Left lung (tissue), 4 donors: ENCODE measurements at regions not wholly inside any gene's neighbourhood (a gene's known extent, or its start where the extent isn't known, plus 50 kb on each side); places are given as distances from the start of the nearest gene placed in this dataset.

Experiments
- ATAC-seq: fragments of 200-7000 bp; cut with Tn5 transposase; one replicate; pipeline ENCODE4 v1.9.1; 2020; ENCODE audit warnings: moderate library complexity
- DNase-seq, 4 donors: peaks; one replicate each; pipeline ENCODE4 v3.0.0-alpha.2; 2013 to 2020
- H3K27ac ChIP-seq, 2 donors: fragments of 200-600 bp; sonication (generic) in 1 of 2; one replicate each; pipeline versions ENCODE4 v1.5.0 to v1.8.0; 2020 to 2021
- H3K27me3 ChIP-seq, 2 donors: fragments of 200-600 bp; sonication (generic) in 1 of 2; one replicate each; pipeline versions ENCODE4 v1.5.0 to v1.8.0; 2020 to 2021
- H3K36me3 ChIP-seq, 2 donors: fragments of 200-600 bp; sonication (generic) in 1 of 2; one replicate each; pipeline versions ENCODE4 v1.5.0 to v1.8.0; 2020 to 2021
- H3K4me1 ChIP-seq, 2 donors: fragments of 200-600 bp; one replicate each; pipeline ENCODE4 v1.8.0; 2021
- H3K4me3 ChIP-seq, 2 donors: fragments of 200-600 bp; sonication (generic) in 1 of 2; one replicate each; pipeline versions ENCODE4 v1.5.0 to v1.8.0; 2020 to 2021; ENCODE audit warnings: mild to moderate bottlenecking in 1 of 2
- H3K9me3 ChIP-seq, 2 donors: fragments of 200-600 bp; sonication (generic) in 1 of 2; one replicate each; pipeline versions ENCODE4 v1.5.0 to v1.8.0; 2020 to 2021
- CTCF ChIP-seq, 2 donors: fragments of 200-600 bp; sonication (generic) in 1 of 2; IDR thresholded peaks; one replicate each; pipeline versions ENCODE4 v1.5.0 to v1.8.0; 2021; ENCODE audit warnings: antibody characterized with exemption in 2 of 2
- intact Hi-C, 2 donors: fragments of 100-400 bp; cut with DNase I; formaldehyde crosslinking; loops; one replicate each; pipeline versions ENCODE4 v1.11.2 to v1.14.2; 2022
- donor health status: DM: no; HTN: yes; CAD: no.
- donor health status: DM: no; HTN: no; CAD: no.

- TF ChIP-seq CTCF (IDR thresholded peaks at IDR 0.05) = no peak
- H3K27ac ChIP-seq = peak overlapping the region in 1 of 2 donors; percentile 21
These were observed 537.7 kb upstream of the MDFIC2 start for GRCh38 chr3:70849911-70850699.

GRCh38 chr3:70840106-70840870, 527.9 kb upstream of the MDFIC2 start:
- ATAC-seq = peak; percentile 17
- Histone ChIP-seq H3K27ac (no peak overlapping the region), H3K9me3 (no peaks in the 10 kb centered on the region), H3K27me3 (no peaks in the 10 kb centered on the region), H3K36me3 (no peaks in the 10 kb centered on the region), H3K4me1 (no peaks in the 10 kb centered on the region), H3K4me3 (no peak overlapping the region)
- TF ChIP-seq CTCF (IDR thresholded peaks at IDR 0.05) = no peak
- no peak for DNase-seq
- intact Hi-C loops = no loop called here

More at GRCh38 chr3:70849911-70850699, 537.7 kb upstream of the MDFIC2 start:
- Histone ChIP-seq H3K9me3 (peaks cover 0 to 4% of the 10 kb centered on the region in 2 donors), H3K27me3 (no peaks in the 10 kb centered on the region), H3K36me3 (no peaks in the 10 kb centered on the region), H3K4me1 (no peaks in the 10 kb centered on the region), H3K4me3 (no peak overlapping the region)
- DNase-seq (no peak), ATAC-seq (peak; percentile 62)
- intact Hi-C loops = no loop called here

GRCh38 chr3:70833239-70833960, 521.0 kb upstream of the MDFIC2 start:
- intact Hi-C loops = no loop called here
- ATAC-seq (no peak), DNase-seq (no peak)
- Histone ChIP-seq H3K4me1 (peaks cover 0 to 9% of the 10 kb centered on the region in 2 donors), H3K4me3 (no peak overlapping the region), H3K36me3 (no peaks in the 10 kb centered on the region), H3K9me3 (no peaks in the 10 kb centered on the region), H3K27ac (no peak overlapping the region), H3K27me3 (no peaks in the 10 kb centered on the region)
- no peak for TF ChIP-seq CTCF (IDR thresholded peaks at IDR 0.05)

- no peak for TF ChIP-seq CTCF (IDR thresholded peaks at IDR 0.05)
- ATAC-seq = no peak
These were observed 520.4 kb upstream of the MDFIC2 start for GRCh38 chr3:70832834-70833205.

More at GRCh38 chr3:70832834-70833205, 520.4 kb upstream of the MDFIC2 start:
- Histone ChIP-seq H3K36me3 (no peaks in the 10 kb centered on the region), H3K27me3 (no peaks in the 10 kb centered on the region), H3K9me3 (no peaks in the 10 kb centered on the region), H3K27ac (peak overlapping the region; percentile 46 to 49), H3K4me1 (peaks cover 0 to 9% of the 10 kb centered on the region in 2 donors), H3K4me3 (no peak overlapping the region)
- DNase-seq = no peak
- intact Hi-C loops = no loop called here
